OCI-LY1 (cell line): ENCODE measurements at regions not wholly inside any gene's neighbourhood (a gene's known extent, or its start where the extent isn't known, plus 50 kb on each side); places are given as distances from the start of the nearest gene placed in this dataset.

Source experiments
- H2AFZ ChIP-seq: fragments of 200-600 bp; sonication (generic), shearing (Covaris generic); 2 replicates; pipeline ENCODE4 v1.6.0; 2014; ENCODE audit warnings: antibody characterized with exemption, mild to moderate bottlenecking, low read length
- H3F3A ChIP-seq: fragments of 200-600 bp; sonication (generic), shearing (Covaris generic); 2 replicates; pipeline ENCODE4 v1.6.0; 2014; ENCODE audit warnings: mild to moderate bottlenecking, antibody characterized with exemption, low read length, moderate library complexity; ENCODE audit not compliant: insufficient read depth
- H3K27ac ChIP-seq: fragments of 200-600 bp; sonication (generic); 2 replicates; pipeline ENCODE4 v1.5.1; 2014; ENCODE audit warnings: low read length, mixed run types, mild to moderate bottlenecking, low read depth; ENCODE audit not compliant: poor library complexity, severe bottlenecking
- H3K27me3 ChIP-seq: fragments of 200-600 bp; sonication (generic); 2 replicates; pipeline ENCODE4 v1.6.0; 2014; ENCODE audit warnings: antibody characterized with exemption, mild to moderate bottlenecking, low read length, moderate library complexity; ENCODE audit not compliant: insufficient read depth
- H3K36me3 ChIP-seq: fragments of 200-600 bp; sonication (generic); 2 replicates; pipeline ENCODE4 v1.6.1; 2014; ENCODE audit warnings: mild to moderate bottlenecking, antibody characterized with exemption, low read length, moderate library complexity, mixed read lengths; ENCODE audit not compliant: insufficient read depth
- H3K4me1 ChIP-seq: fragments of 200-600 bp; sonication (generic); 2 replicates; pipeline ENCODE4 v1.5.1; 2014; ENCODE audit warnings: mild to moderate bottlenecking, low read length, moderate library complexity; ENCODE audit not compliant: insufficient read depth, severe bottlenecking
- H3K4me2 ChIP-seq: fragments of 200-600 bp; sonication (generic), shearing (Covaris generic); 2 replicates; pipeline ENCODE4 v1.6.1; 2014; ENCODE audit warnings: low read length
- H3K4me3 ChIP-seq: fragments of 200-600 bp; sonication (generic); 2 replicates; pipeline ENCODE4 v1.5.1; 2014; ENCODE audit warnings: low read length, low read depth, mild to moderate bottlenecking, mixed read lengths; ENCODE audit not compliant: poor library complexity, severe bottlenecking
- H3K79me2 ChIP-seq: fragments of 200-600 bp; shearing (Covaris generic); 2 replicates; pipeline ENCODE4 v1.6.1; 2016; ENCODE audit warnings: mixed run types, low read length, mixed read lengths; ENCODE audit not compliant: insufficient read depth
- H3K9ac ChIP-seq: fragments of 200-600 bp; sonication (generic), shearing (Covaris generic); 2 replicates; pipeline ENCODE4 v1.6.1; 2014; ENCODE audit warnings: mild to moderate bottlenecking, low read length, mixed read lengths
- H3K9me2 ChIP-seq: fragments of 200-600 bp; sonication (generic), shearing (Covaris generic); 2 replicates; pipeline ENCODE4 v1.6.1; 2014; ENCODE audit warnings: low read depth, mild to moderate bottlenecking, low read length, mixed read lengths
- H3K9me3 ChIP-seq: fragments of 200-600 bp; shearing (Covaris generic); 2 replicates; pipeline ENCODE4 v1.6.1; 2014; ENCODE audit warnings: low read length, mixed read lengths
- H4K20me1 ChIP-seq: fragments of 200-600 bp; sonication (generic), shearing (Covaris generic); 2 replicates; pipeline ENCODE4 v1.6.0; 2016; ENCODE audit warnings: mild to moderate bottlenecking, low read length; ENCODE audit not compliant: insufficient read depth
- CTCF ChIP-seq: fragments of 200-600 bp; sonication (generic), shearing (Covaris generic); IDR thresholded peaks from 2 replicates; pipeline ENCODE4 v1.5.1; 2017; ENCODE audit warnings: mild to moderate bottlenecking, antibody characterized with exemption, low read length, moderate library complexity, mixed read lengths
- EZH2 ChIP-seq: fragments of 200-600 bp; sonication (generic), shearing (Covaris generic); IDR thresholded peaks from 2 replicates; pipeline ENCODE4 v1.8.0; 2017; ENCODE audit warnings: borderline replicate concordance, mixed run types, mild to moderate bottlenecking, antibody characterized with exemption, low read length, moderate library complexity, mixed read lengths

GRCh38 chr17:13197586-13197985 is 179.8 kb upstream of the ELAC2 start:
- no peaks in the 10 kb centered on the region for H3K36me3 ChIP-seq
- no peaks in the 10 kb centered on the region for H4K20me1 ChIP-seq
- no peaks in the 10 kb centered on the region for H3K9me2 ChIP-seq
- no peaks in the 10 kb centered on the region for H3K4me1 ChIP-seq
- no peaks in the 10 kb centered on the region for H3K9me3 ChIP-seq
- H3K79me2 ChIP-seq: no peaks in the 10 kb centered on the region
- H2AFZ ChIP-seq: no peak overlapping the region
- no peaks in the 10 kb centered on the region for H3K27me3 ChIP-seq
- no peak overlapping the region for H3K9ac ChIP-seq
- no peak overlapping the region for H3K27ac ChIP-seq
- no peak overlapping the region for H3K4me2 ChIP-seq
- no peak overlapping the region for H3K4me3 ChIP-seq
- no peak for TF ChIP-seq CTCF
- no peak for TF ChIP-seq EZH2
- H3F3A ChIP-seq: no peaks in the 10 kb centered on the region

- H3K4me3 ChIP-seq: no peak overlapping the region
Measured at GRCh38 chr17:13194887-13195286, 177.1 kb upstream of the ELAC2 start.

GRCh38 chr17:13182854-13183253 is 165.0 kb upstream of the ELAC2 start:
- TF ChIP-seq CTCF (no peak), EZH2 (no peak)
- Histone ChIP-seq H3K9me3 (no peaks in the 10 kb centered on the region), H3K27ac (no peak overlapping the region), H3K79me2 (no peaks in the 10 kb centered on the region), H2AFZ (no peak overlapping the region), H3K4me2 (no peak overlapping the region), H3K27me3 (no peaks in the 10 kb centered on the region), H4K20me1 (no peaks in the 10 kb centered on the region), H3K9ac (no peak overlapping the region), H3K4me3 (no peak overlapping the region), H3K9me2 (no peaks in the 10 kb centered on the region), H3K36me3 (no peaks in the 10 kb centered on the region), H3F3A (no peaks in the 10 kb centered on the region), H3K4me1 (no peaks in the 10 kb centered on the region)

More at GRCh38 chr17:13194887-13195286, 177.1 kb upstream of the ELAC2 start:
- Histone ChIP-seq H3F3A (no peaks in the 10 kb centered on the region), H4K20me1 (no peaks in the 10 kb centered on the region), H3K27me3 (no peaks in the 10 kb centered on the region), H3K4me1 (no peaks in the 10 kb centered on the region), H2AFZ (no peak overlapping the region), H3K9me3 (no peaks in the 10 kb centered on the region), H3K36me3 (no peaks in the 10 kb centered on the region), H3K9me2 (no peaks in the 10 kb centered on the region), H3K27ac (no peak overlapping the region), H3K79me2 (no peaks in the 10 kb centered on the region), H3K4me2 (no peak overlapping the region), H3K9ac (no peak overlapping the region)
- no peak for TF ChIP-seq CTCF
- TF ChIP-seq EZH2: no peak
